Calu3 (cell line): ENCODE measurements at regions not wholly inside any gene's neighbourhood (a gene's known extent, or its start where the extent isn't known, plus 50 kb on each side); places are given as distances from the start of the nearest gene placed in this dataset.

ENCODE experiments used
- BruUV-seq: library from RNA; stranded (reverse); fragments of 400-500 nt; replicated peaks from 2 replicates; lab custom pipeline; 2021; lab: Mats Ljungman, UMichigan
- CTCF ChIA-PET: fragments of 300-600 bp; sonication (Branson Sonifier 250); formaldehyde crosslinking; loops from one replicate; lab custom pipeline; 2022; ENCODE audit warnings: antibody characterized with exemption; lab: Charles Lee
- DNase-seq: peaks from one replicate; pipeline ENCODE4 v3.0.0; 2022
- H3K27ac Mint-ChIP-seq: one replicate; pipeline ENCODE4 v1.8.0; 2022; ENCODE audit warnings: mixed read lengths; ENCODE audit not compliant: unreplicated experiment
- H3K27me3 Mint-ChIP-seq: one replicate; pipeline ENCODE4 v1.8.0; 2022; ENCODE audit warnings: mixed read lengths; ENCODE audit not compliant: unreplicated experiment
- H3K36me3 Mint-ChIP-seq: one replicate; pipeline ENCODE4 v1.8.0; 2022; ENCODE audit warnings: mild to moderate bottlenecking, moderate library complexity, mixed read lengths; ENCODE audit not compliant: insufficient read depth, unreplicated experiment
- H3K4me1 Mint-ChIP-seq: one replicate; pipeline ENCODE4 v1.8.0; 2022; ENCODE audit warnings: mild to moderate bottlenecking, low read depth, mixed read lengths; ENCODE audit not compliant: unreplicated experiment
- H3K4me3 Mint-ChIP-seq: one replicate; pipeline ENCODE4 v1.8.0; 2022; ENCODE audit warnings: mild to moderate bottlenecking, low read depth, moderate library complexity, mixed read lengths; ENCODE audit not compliant: unreplicated experiment
- H3K9me3 Mint-ChIP-seq: one replicate; pipeline ENCODE4 v1.8.0; 2022; ENCODE audit warnings: low read depth, mixed read lengths; ENCODE audit not compliant: unreplicated experiment
- CTCF ChIP-seq: fragments of 200-600 bp; IDR thresholded peaks from one replicate; pipeline ENCODE4 v1.8.0; 2022; ENCODE audit warnings: antibody characterized with exemption; ENCODE audit not compliant: unreplicated experiment
- intact Hi-C: fragments of 100-400 bp; cut with micrococcal nuclease; formaldehyde crosslinking; loops from one replicate; pipeline ENCODE4 v1.10.0; 2022; ENCODE audit not compliant: unreplicated experiment

GRCh38 chr7:113004726-113005454, 81.7 kb downstream of the GPR85 start:
- H3K36me3 Mint-ChIP-seq: no peaks in the 10 kb centered on the region
- no peak for DNase-seq
- no peaks in the 10 kb centered on the region for H3K27me3 Mint-ChIP-seq
- no peaks in the 10 kb centered on the region for H3K4me1 Mint-ChIP-seq
- peaks cover 7% of the 10 kb centered on the region for H3K9me3 Mint-ChIP-seq
- no TSS peak for BruUV-seq
- no peak for TF ChIP-seq CTCF
- CTCF ChIA-PET: no interaction called here
- H3K27ac Mint-ChIP-seq: no peak overlapping the region
- intact Hi-C loops: no loop called here
- no peak overlapping the region for H3K4me3 Mint-ChIP-seq

- intact Hi-C loops: no loop called here
- Mint-ChIP-seq H3K27ac (no peak overlapping the region), H3K27me3 (no peaks in the 10 kb centered on the region), H3K9me3 (peaks cover 3% of the 10 kb centered on the region), H3K4me1 (no peaks in the 10 kb centered on the region), H3K36me3 (no peaks in the 10 kb centered on the region), H3K4me3 (no peak overlapping the region)
- no TSS peak for BruUV-seq
- no peak for DNase-seq
- TF ChIP-seq CTCF: no peak
- CTCF ChIA-PET: no interaction called here
Measured at GRCh38 chr7:113000316-113001020, 86.2 kb downstream of the GPR85 start.

DNA sequence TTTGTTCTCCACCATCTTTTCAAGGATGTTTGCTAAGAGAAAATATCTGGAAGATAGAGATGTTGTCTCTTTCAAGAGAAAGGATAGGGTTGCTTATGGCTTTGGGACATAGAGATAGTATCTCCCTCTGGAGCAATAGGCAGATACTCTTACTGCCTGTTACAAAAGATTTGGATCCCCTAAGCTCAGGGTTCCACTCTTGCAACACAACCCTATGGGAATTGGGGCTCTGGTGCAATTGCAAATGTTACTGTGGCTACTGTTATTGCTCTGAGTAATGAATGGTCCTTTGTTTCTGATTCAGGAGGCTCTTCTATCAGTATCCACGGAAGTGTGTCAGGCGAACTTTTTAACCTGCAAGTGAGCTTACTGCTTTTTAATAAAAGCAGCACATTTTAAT, 88.8 kb downstream of the GPR85 start:
- Mint-ChIP-seq H3K4me3 (no peak overlapping the region), H3K9me3 (no peaks in the 10 kb centered on the region), H3K36me3 (no peaks in the 10 kb centered on the region), H3K27ac (no peak overlapping the region), H3K27me3 (no peaks in the 10 kb centered on the region), H3K4me1 (no peaks in the 10 kb centered on the region)
- no TSS peak for BruUV-seq
- CTCF ChIA-PET: no interaction called here
- DNase-seq: no peak
- TF ChIP-seq CTCF: no peak
- intact Hi-C loops: no loop called here

DNA sequence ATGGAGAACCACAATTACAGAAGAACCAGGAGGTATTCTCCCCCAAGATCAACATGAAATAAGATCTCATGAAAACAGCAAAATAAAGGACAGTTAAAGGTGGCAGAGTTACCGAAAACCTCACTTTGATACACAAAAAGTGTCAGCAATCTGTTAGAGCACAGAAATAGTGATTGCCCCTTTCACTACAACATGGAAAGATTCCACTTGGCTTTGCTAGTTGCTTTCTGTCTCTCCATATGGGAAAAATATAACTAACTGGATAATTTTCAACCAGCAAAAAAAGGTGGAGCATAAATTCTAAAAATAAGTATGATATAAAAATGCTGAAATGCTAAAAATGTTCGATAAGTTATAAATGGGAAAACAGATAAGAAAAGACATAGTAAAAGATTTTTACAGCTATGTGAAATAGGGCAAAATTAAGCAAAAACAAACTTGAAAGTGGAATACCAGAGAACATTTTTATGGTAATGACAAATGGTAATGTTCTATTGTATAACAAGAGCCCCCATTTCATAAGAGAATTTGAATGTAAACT, 90.2 kb downstream of the GPR85 start:
- Mint-ChIP-seq H3K27me3 (no peaks in the 10 kb centered on the region), H3K27ac (no peak overlapping the region), H3K36me3 (no peaks in the 10 kb centered on the region), H3K9me3 (no peaks in the 10 kb centered on the region), H3K4me3 (no peak overlapping the region), H3K4me1 (no peaks in the 10 kb centered on the region)
- CTCF ChIA-PET: no interaction called here
- TF ChIP-seq CTCF: no peak
- no TSS peak for BruUV-seq
- no peak for DNase-seq
- intact Hi-C loops: no loop called here
